Epithelial cell of esophagus (primary cell): ENCODE measurements at regions not wholly inside any gene's neighbourhood (a gene's known extent, or its start where the extent isn't known, plus 50 kb on each side); places are given as distances from the start of the nearest gene placed in this dataset.
"Not testable (repeated sequence)": the region's sequence is repeated elsewhere in the genome, so short reads cannot be mapped to it uniquely, and the experiment has no call there.

Experiments
- DNase-seq: peaks from one replicate; pipeline ENCODE4 v3.0.0; 2010; ENCODE audit warnings: low read depth
- H3K4me3 ChIP-seq: 2 replicates; pipeline ENCODE4 v1.5.1; 2011; ENCODE audit warnings: mild to moderate bottlenecking, low read length, control low read depth
- CTCF ChIP-seq: IDR thresholded peaks from 2 replicates; pipeline ENCODE4 v1.5.1; 2011; ENCODE audit warnings: low read depth, mild to moderate bottlenecking, low read length, control low read depth, inconsistent platforms; ENCODE audit not compliant: insufficient read depth; ENCODE audit errors: missing control alignments

GRCh38 chr4:45477311-45477733 lies 646.5 kb downstream of the GABRG1 start:
- no peak for DNase-seq
- no peak for TF ChIP-seq CTCF
- H3K4me3 ChIP-seq = no peak overlapping the region

- TF ChIP-seq CTCF = no peak
- DNase-seq = no peak
- no peak overlapping the region for H3K4me3 ChIP-seq
These were observed 648.3 kb downstream of the GABRG1 start for GRCh38 chr4:45475548-45475947.

- no peak for DNase-seq
- TF ChIP-seq CTCF = no peak
- H3K4me3 ChIP-seq = no peak overlapping the region
These were observed 651.4 kb downstream of the GABRG1 start for GRCh38 chr4:45472490-45472889.

- no peak for DNase-seq
- no peak for TF ChIP-seq CTCF
- no peak overlapping the region for H3K4me3 ChIP-seq
These were observed 652.5 kb downstream of the GABRG1 start for GRCh38 chr4:45471335-45471734.

GRCh38 chr4:45467157-45467556 lies 656.7 kb downstream of the GABRG1 start:
- DNase-seq = no peak
- no peak overlapping the region for H3K4me3 ChIP-seq
- TF ChIP-seq CTCF = no peak

GRCh38 chr4:45460157-45460556 lies 663.7 kb downstream of the GABRG1 start:
- H3K4me3 ChIP-seq, DNase-seq: not testable (repeated sequence)

GRCh38 chr4:45455217-45455616 lies 668.6 kb downstream of the GABRG1 start:
- H3K4me3 ChIP-seq = no peak overlapping the region
- TF ChIP-seq CTCF = no peak
- DNase-seq = no peak
